Astrocyte (in vitro differentiated cells and primary cell): ENCODE measurements at regions not wholly inside any gene's neighbourhood (a gene's known extent, or its start where the extent isn't known, plus 50 kb on each side); places are given as distances from the start of the nearest gene placed in this dataset.
"Not testable (repeated sequence)": the region's sequence is repeated elsewhere in the genome, so short reads cannot be mapped to it uniquely, and the experiment has no call there.

Experiments used
- DNase-seq: peaks from one replicate; pipeline ENCODE4 v3.0.0-alpha.2; 2010; ENCODE audit warnings: low read depth
- FAIRE-seq: peaks from 2 replicates; lab custom pipeline; 2011; peaks lifted over from hg19 to GRCh38; lab: Jason Lieb, UNC
- H2AFZ ChIP-seq: 2 replicates; pipeline ENCODE4 v1.6.0; 2012; ENCODE audit warnings: low read depth, low read length, inconsistent platforms
- H3K27ac ChIP-seq: 2 replicates; pipeline ENCODE4 v1.5.1; 2011; ENCODE audit warnings: low read depth, low read length, inconsistent platforms
- H3K27me3 ChIP-seq: 2 replicates; pipeline ENCODE4 v1.6.0; 2011; ENCODE audit warnings: low read length, inconsistent platforms; ENCODE audit not compliant: insufficient read depth
- H3K36me3 ChIP-seq: 2 replicates; pipeline ENCODE4 v1.5.1; 2011; ENCODE audit warnings: low read length, inconsistent platforms; ENCODE audit not compliant: insufficient read depth
- H3K4me1 ChIP-seq: 2 replicates; pipeline ENCODE4 v1.5.1; 2011; ENCODE audit warnings: low read length, inconsistent platforms; ENCODE audit not compliant: insufficient read depth
- H3K4me2 ChIP-seq: 2 replicates; pipeline ENCODE4 v1.6.0; 2012; ENCODE audit warnings: low read length, inconsistent platforms
- H3K4me3 ChIP-seq: 2 replicates; pipeline ENCODE4 v1.5.1; 2011; ENCODE audit warnings: low read depth, mild to moderate bottlenecking, low read length, inconsistent platforms; ENCODE audit not compliant: insufficient read depth
- H3K79me2 ChIP-seq: 2 replicates; pipeline ENCODE4 v1.6.0; 2012; ENCODE audit warnings: mild to moderate bottlenecking, low read length, inconsistent platforms; ENCODE audit not compliant: insufficient read depth
- H3K9ac ChIP-seq: 2 replicates; pipeline ENCODE4 v1.6.0; 2012; ENCODE audit warnings: mild to moderate bottlenecking, low read length, inconsistent platforms
- H3K9me3 ChIP-seq: 2 replicates; pipeline ENCODE4 v1.5.1; 2012; ENCODE audit warnings: low read depth, mild to moderate bottlenecking, low read length, inconsistent platforms; ENCODE audit not compliant: insufficient read depth
- H4K20me1 ChIP-seq: 2 replicates; pipeline ENCODE4 v1.6.0; 2012; ENCODE audit warnings: low read length, inconsistent platforms; ENCODE audit not compliant: insufficient read depth
- H3K27ac Mint-ChIP-seq: one replicate; pipeline ENCODE4 v1.8.0; 2021; ENCODE audit warnings: mild to moderate bottlenecking, mixed read lengths; ENCODE audit not compliant: unreplicated experiment
- H3K27me3 Mint-ChIP-seq: one replicate; pipeline ENCODE4 v1.8.0; 2021; ENCODE audit warnings: low read depth, mixed read lengths; ENCODE audit not compliant: unreplicated experiment
- H3K36me3 Mint-ChIP-seq: one replicate; pipeline ENCODE4 v1.8.0; 2021; ENCODE audit warnings: low read depth, mixed read lengths; ENCODE audit not compliant: unreplicated experiment
- H3K4me1 Mint-ChIP-seq: one replicate; pipeline ENCODE4 v1.8.0; 2021; ENCODE audit warnings: low read depth, mixed read lengths; ENCODE audit not compliant: unreplicated experiment
- H3K4me3 Mint-ChIP-seq: one replicate; pipeline ENCODE4 v1.8.0; 2021; ENCODE audit warnings: mild to moderate bottlenecking, moderate library complexity, mixed read lengths; ENCODE audit not compliant: unreplicated experiment
- H3K9me3 Mint-ChIP-seq: one replicate; pipeline ENCODE4 v1.8.0; 2021; ENCODE audit warnings: mild to moderate bottlenecking, mixed read lengths; ENCODE audit not compliant: unreplicated experiment
- CTCF ChIP-seq: IDR thresholded peaks from 2 replicates; pipeline ENCODE4 v1.5.1; 2011; ENCODE audit warnings: low read depth, mild to moderate bottlenecking, inconsistent platforms, low read length, moderate library complexity; ENCODE audit not compliant: insufficient read depth
- EZH2 ChIP-seq: IDR thresholded peaks from 2 replicates; pipeline ENCODE4 v1.6.1; 2012; ENCODE audit warnings: mild to moderate bottlenecking, low read length, inconsistent platforms; ENCODE audit not compliant: insufficient read depth

- H3K27ac Mint-ChIP-seq, H3K79me2 ChIP-seq, H3K4me2 ChIP-seq, H3K9me3 Mint-ChIP-seq, H3K4me3 Mint-ChIP-seq, DNase-seq, H3K27ac ChIP-seq, H3K4me1 Mint-ChIP-seq, H3K9ac ChIP-seq, H2AFZ ChIP-seq, H3K4me3 ChIP-seq, H3K36me3 Mint-ChIP-seq, H3K36me3 ChIP-seq, H3K4me1 ChIP-seq, FAIRE-seq, H3K27me3 Mint-ChIP-seq, H3K9me3 ChIP-seq, H4K20me1 ChIP-seq, H3K27me3 ChIP-seq: not testable (repeated sequence)
These were observed 280.8 kb downstream of the SOCS6 start for GRCh38 chr18:70569647-70570046.

GRCh38 chr18:70559446-70559845, 270.6 kb downstream of the SOCS6 start:
- H3K36me3 ChIP-seq: no peaks in the 10 kb centered on the region
- no peak overlapping the region for H3K27ac Mint-ChIP-seq
- no peaks in the 10 kb centered on the region for H3K36me3 Mint-ChIP-seq
- no peak overlapping the region for H3K9ac ChIP-seq
- no peak overlapping the region for H3K4me3 ChIP-seq
- no peaks in the 10 kb centered on the region for H3K4me1 ChIP-seq
- H3K4me2 ChIP-seq: no peak overlapping the region
- H4K20me1 ChIP-seq: no peaks in the 10 kb centered on the region
- no peaks in the 10 kb centered on the region for H3K9me3 ChIP-seq
- no peaks in the 10 kb centered on the region for H3K4me1 Mint-ChIP-seq
- no peaks in the 10 kb centered on the region for H3K27me3 ChIP-seq
- H3K27ac ChIP-seq: no peak overlapping the region
- FAIRE-seq (no peak), DNase-seq (no peak)
- no peak overlapping the region for H3K4me3 Mint-ChIP-seq
- no peaks in the 10 kb centered on the region for H3K27me3 Mint-ChIP-seq
- TF ChIP-seq CTCF (no peak), EZH2 (no peak)
- no peaks in the 10 kb centered on the region for H3K9me3 Mint-ChIP-seq
- no peaks in the 10 kb centered on the region for H3K79me2 ChIP-seq
- H2AFZ ChIP-seq: no peak overlapping the region

GRCh38 chr18:70558371-70558770, 269.5 kb downstream of the SOCS6 start:
- Histone ChIP-seq H3K4me2 (no peak overlapping the region), H3K27me3 (no peaks in the 10 kb centered on the region), H3K4me3 (no peak overlapping the region), H3K27ac (no peak overlapping the region), H3K4me1 (no peaks in the 10 kb centered on the region), H4K20me1 (no peaks in the 10 kb centered on the region), H3K9me3 (no peaks in the 10 kb centered on the region), H3K9ac (no peak overlapping the region), H3K79me2 (no peaks in the 10 kb centered on the region), H2AFZ (no peak overlapping the region), H3K36me3 (no peaks in the 10 kb centered on the region)
- TF ChIP-seq CTCF (no peak), EZH2 (no peak)
- Mint-ChIP-seq H3K9me3 (no peaks in the 10 kb centered on the region), H3K27ac (no peak overlapping the region), H3K27me3 (no peaks in the 10 kb centered on the region), H3K36me3 (no peaks in the 10 kb centered on the region), H3K4me3 (no peak overlapping the region), H3K4me1 (no peaks in the 10 kb centered on the region)
- DNase-seq: no peak
- FAIRE-seq: no peak
